ENCODE measurements at regions not wholly inside any gene's neighbourhood (a gene's known extent, or its start where the extent isn't known, plus 50 kb on each side); places are given as distances from the start of the nearest gene placed in this dataset.

- intact Hi-C loops (cut with micrococcal nuclease; ENCODE audit: unreplicated experiment) = no loop called here
- H3K36me3 ChIP-seq (ENCODE audit: control insufficient read depth, insufficient read depth, low read length) = no peaks in the 10 kb centered on the region
- ATAC-seq = no peak
- in situ Hi-C loops (cut with HindIII; ENCODE audit: low pct_unique_long_range_greater_than_20kb, low sequenced_read_pairs) = no loop called here
- H3K9me3 ChIP-seq (ENCODE audit: control insufficient read depth, insufficient read depth, low read depth, low read length) = peaks cover 12% of the 10 kb centered on the region; the same call in 1 of the 2 replicates
- ChIA-PET CTCF (no interaction called here), POLR2A (no interaction called here)
- no TSS peak for BruUV-seq (replicated peaks)
- H3K27ac ChIP-seq (ENCODE audit: low read length) = no peak overlapping the region
- DNase-seq (ENCODE audit: low read depth, low spot score) = no peak
- no peaks in the 10 kb centered on the region for H3K4me1 ChIP-seq (ENCODE audit: control insufficient read depth, insufficient read depth, low read length)
- H3K4me3 ChIP-seq (ENCODE audit: low read depth in 2 of 2, low read length in 2 of 2) = no peak overlapping the region
- H3K27me3 ChIP-seq (ENCODE audit: control insufficient read depth, insufficient read depth, low read length) = no peaks in the 10 kb centered on the region
- no peak for TF ChIP-seq POLR2AphosphoS5 (IDR thresholded peaks at IDR 0.05; ENCODE audit: low read depth, low read length)
- TF ChIP-seq, protein P1, sequence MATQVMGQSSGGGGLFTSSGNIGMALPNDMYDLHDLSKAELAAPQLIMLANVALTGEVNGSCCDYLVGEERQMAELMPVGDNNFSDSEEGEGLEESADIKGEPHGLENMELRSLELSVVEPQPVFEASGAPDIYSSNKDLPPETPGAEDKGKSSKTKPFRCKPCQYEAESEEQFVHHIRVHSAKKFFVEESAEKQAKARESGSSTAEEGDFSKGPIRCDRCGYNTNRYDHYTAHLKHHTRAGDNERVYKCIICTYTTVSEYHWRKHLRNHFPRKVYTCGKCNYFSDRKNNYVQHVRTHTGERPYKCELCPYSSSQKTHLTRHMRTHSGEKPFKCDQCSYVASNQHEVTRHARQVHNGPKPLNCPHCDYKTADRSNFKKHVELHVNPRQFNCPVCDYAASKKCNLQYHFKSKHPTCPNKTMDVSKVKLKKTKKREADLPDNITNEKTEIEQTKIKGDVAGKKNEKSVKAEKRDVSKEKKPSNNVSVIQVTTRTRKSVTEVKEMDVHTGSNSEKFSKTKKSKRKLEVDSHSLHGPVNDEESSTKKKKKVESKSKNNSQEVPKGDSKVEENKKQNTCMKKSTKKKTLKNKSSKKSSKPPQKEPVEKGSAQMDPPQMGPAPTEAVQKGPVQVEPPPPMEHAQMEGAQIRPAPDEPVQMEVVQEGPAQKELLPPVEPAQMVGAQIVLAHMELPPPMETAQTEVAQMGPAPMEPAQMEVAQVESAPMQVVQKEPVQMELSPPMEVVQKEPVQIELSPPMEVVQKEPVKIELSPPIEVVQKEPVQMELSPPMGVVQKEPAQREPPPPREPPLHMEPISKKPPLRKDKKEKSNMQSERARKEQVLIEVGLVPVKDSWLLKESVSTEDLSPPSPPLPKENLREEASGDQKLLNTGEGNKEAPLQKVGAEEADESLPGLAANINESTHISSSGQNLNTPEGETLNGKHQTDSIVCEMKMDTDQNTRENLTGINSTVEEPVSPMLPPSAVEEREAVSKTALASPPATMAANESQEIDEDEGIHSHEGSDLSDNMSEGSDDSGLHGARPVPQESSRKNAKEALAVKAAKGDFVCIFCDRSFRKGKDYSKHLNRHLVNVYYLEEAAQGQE (IDR thresholded peaks at IDR 0.05; ENCODE audit: insufficient read depth in 1 of 2, low read depth in 2 of 2, low read length in 1 of 2) = no peak
Measured at GRCh38 chr10:109191823-109192222, 731.5 kb downstream of the XPNPEP1 start.

- POLR2A ChIA-PET = no interaction called here
- intact Hi-C loops (cut with micrococcal nuclease; ENCODE audit: unreplicated experiment) = no loop called here
- H3K4me3 ChIP-seq (ENCODE audit: low read depth in 2 of 2, low read length in 2 of 2) = no peak overlapping the region
- H3K9me3 ChIP-seq (ENCODE audit: control insufficient read depth, insufficient read depth, low read depth, low read length) = peaks cover 15% of the 10 kb centered on the region
- in situ Hi-C loops (cut with HindIII; ENCODE audit: low pct_unique_long_range_greater_than_20kb, low sequenced_read_pairs) = no loop called here
- no peaks in the 10 kb centered on the region for H3K4me1 ChIP-seq (ENCODE audit: control insufficient read depth, insufficient read depth, low read length)
- TF ChIP-seq, protein P2, sequence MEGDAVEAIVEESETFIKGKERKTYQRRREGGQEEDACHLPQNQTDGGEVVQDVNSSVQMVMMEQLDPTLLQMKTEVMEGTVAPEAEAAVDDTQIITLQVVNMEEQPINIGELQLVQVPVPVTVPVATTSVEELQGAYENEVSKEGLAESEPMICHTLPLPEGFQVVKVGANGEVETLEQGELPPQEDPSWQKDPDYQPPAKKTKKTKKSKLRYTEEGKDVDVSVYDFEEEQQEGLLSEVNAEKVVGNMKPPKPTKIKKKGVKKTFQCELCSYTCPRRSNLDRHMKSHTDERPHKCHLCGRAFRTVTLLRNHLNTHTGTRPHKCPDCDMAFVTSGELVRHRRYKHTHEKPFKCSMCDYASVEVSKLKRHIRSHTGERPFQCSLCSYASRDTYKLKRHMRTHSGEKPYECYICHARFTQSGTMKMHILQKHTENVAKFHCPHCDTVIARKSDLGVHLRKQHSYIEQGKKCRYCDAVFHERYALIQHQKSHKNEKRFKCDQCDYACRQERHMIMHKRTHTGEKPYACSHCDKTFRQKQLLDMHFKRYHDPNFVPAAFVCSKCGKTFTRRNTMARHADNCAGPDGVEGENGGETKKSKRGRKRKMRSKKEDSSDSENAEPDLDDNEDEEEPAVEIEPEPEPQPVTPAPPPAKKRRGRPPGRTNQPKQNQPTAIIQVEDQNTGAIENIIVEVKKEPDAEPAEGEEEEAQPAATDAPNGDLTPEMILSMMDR (IDR thresholded peaks at IDR 0.05) = no peak
- TF ChIP-seq TCF7L2 (IDR thresholded peaks at IDR 0.05; ENCODE audit: low read depth, low read length) (no peak), POLR2AphosphoS5 (IDR thresholded peaks at IDR 0.05; ENCODE audit: low read depth, low read length) (no peak), SIN3A (IDR thresholded peaks at IDR 0.05; ENCODE audit: borderline replicate concordance, insufficient read depth, low read depth, low read length) (no peak)
- TF ChIP-seq, protein P1 (IDR thresholded peaks at IDR 0.05; ENCODE audit: insufficient read depth in 1 of 2, low read depth in 2 of 2, low read length in 1 of 2) = no peak
- DNase-seq (ENCODE audit: low read depth, low spot score) (no peak), ATAC-seq (no peak)
- H3K36me3 ChIP-seq (ENCODE audit: control insufficient read depth, insufficient read depth, low read length) = no peaks in the 10 kb centered on the region
- BruUV-seq (replicated peaks) = no TSS peak
- CTCF ChIA-PET = no interaction called here
- H3K27ac ChIP-seq (ENCODE audit: low read length) = no peak overlapping the region
- no peaks in the 10 kb centered on the region for H3K27me3 ChIP-seq (ENCODE audit: control insufficient read depth, insufficient read depth, low read length)
Measured at GRCh38 chr10:109191341-109191740, 732.0 kb downstream of the XPNPEP1 start.

Data from Panc1 (cell line).